ENCODE measurements at regions not wholly inside any gene's neighbourhood (a gene's known extent, or its start where the extent isn't known, plus 50 kb on each side); places are given as distances from the start of the nearest gene placed in this dataset.

DNA sequence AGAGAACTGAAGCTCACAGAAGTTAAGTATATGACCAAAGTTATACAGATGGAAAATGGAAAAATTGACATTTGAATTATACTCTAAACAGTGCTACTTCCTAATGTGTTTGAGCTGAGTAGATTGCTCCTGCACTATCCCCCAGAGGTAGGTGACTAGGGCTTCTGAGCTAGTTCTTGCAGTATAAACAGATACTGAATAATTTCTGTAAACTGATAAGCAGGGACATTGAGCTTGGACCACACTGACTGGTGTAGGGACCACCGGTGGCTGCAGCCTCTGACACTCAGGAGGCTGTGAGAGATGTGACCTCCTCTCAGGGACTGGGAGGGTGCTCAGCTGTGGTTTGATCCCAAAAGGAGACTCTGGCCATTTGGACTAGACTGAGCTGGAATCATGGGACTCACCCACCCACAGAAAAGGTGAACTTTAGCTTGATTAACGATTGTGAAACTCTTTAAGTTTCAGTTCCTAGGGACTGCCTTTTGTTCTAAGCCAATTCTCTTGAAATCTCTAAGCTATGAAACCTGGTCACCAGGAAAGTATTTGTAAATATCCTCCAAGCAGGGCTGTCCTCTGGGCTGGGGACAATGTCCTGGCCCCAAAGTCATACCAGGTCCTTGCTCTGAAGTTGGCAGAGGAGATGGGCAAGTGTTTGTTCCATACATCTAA lies 291.5 kb downstream of the SEC61B start:
- H3K23ac ChIP-seq (ENCODE audit: low read length in 2 of 2), result no peak overlapping the region
- no peak overlapping the region for H3K27ac ChIP-seq (ENCODE audit: low read length, poor library complexity, severe bottlenecking)
- WGBS, result 98% methylated on average over 2 of the region's 2 CpGs
- H3K4me1 ChIP-seq (ENCODE audit: control insufficient read depth, insufficient read depth, low read depth, low read length), result no peaks in the 10 kb centered on the region
- no peak overlapping the region for H3K18ac ChIP-seq (ENCODE audit: low read depth in 1 of 2, low read length in 2 of 2)
- no peak overlapping the region for H2BK12ac ChIP-seq (ENCODE audit: low read length in 2 of 2)
- H3K14ac ChIP-seq (ENCODE audit: low read length in 2 of 2), result no peak overlapping the region
- no peak overlapping the region for H2BK120ac ChIP-seq (ENCODE audit: low read depth, low read length)
- no peaks in the 10 kb centered on the region for H3K36me3 ChIP-seq (ENCODE audit: control insufficient read depth in 1 of 2, insufficient read depth in 2 of 2, low read depth in 1 of 2, low read length in 2 of 2)
- H3K9me3 ChIP-seq (ENCODE audit: control insufficient read depth, low read length), result no peaks in the 10 kb centered on the region
- H2BK5ac ChIP-seq (ENCODE audit: low read depth, low read length, poor library complexity, severe bottlenecking), result no peak overlapping the region
- H4K91ac ChIP-seq (ENCODE audit: low read length), result no peak overlapping the region
- no peak overlapping the region for H2BK15ac ChIP-seq (ENCODE audit: low read depth, poor library complexity, severe bottlenecking)
- H3K4me3 ChIP-seq (ENCODE audit: insufficient read depth in 1 of 2, low read depth in 1 of 2, low read length in 2 of 2), result no peak overlapping the region
- H3K27me3 ChIP-seq (ENCODE audit: control insufficient read depth in 1 of 2, insufficient read depth in 1 of 2, low read length in 2 of 2), result no peaks in the 10 kb centered on the region
- H3K4ac ChIP-seq (ENCODE audit: low read depth in 1 of 2, low read length in 2 of 2), result no peak overlapping the region
- no peak for DNase-seq
- no peak overlapping the region for H2AFZ ChIP-seq (ENCODE audit: low read depth, low read length)
- no peak overlapping the region for H4K8ac ChIP-seq (ENCODE audit: low read length)
- no peak overlapping the region for H3K4me2 ChIP-seq (ENCODE audit: low read length, poor library complexity, severe bottlenecking)
- no peak overlapping the region for H2AK5ac ChIP-seq (ENCODE audit: low read length, severe bottlenecking)
- no peaks in the 10 kb centered on the region for H3K79me1 ChIP-seq (replicated peaks; ENCODE audit: low read length, poor library complexity, severe bottlenecking)
- H3K9ac ChIP-seq (ENCODE audit: low read length), result no peak overlapping the region

DNA sequence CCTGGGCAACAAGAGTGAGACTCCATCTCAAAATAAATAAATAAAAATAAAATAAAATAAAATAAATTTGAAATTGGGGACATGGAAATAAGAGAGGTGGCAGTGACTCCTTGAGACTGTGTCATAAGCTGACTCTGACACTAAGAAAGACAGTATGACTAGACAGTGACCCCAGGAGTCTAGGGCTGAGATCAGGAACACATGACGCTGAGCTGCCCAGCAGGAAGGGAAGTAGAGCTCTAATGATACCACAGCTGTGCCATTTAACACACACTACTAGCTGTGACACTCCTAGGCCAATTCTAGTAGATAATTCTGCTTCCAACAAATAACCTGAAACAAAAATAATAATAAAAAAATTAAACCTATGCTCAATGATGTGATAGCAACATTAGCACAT lies 293.0 kb downstream of the SEC61B start:
- Histone ChIP-seq H2BK5ac (ENCODE audit: low read depth, low read length, poor library complexity, severe bottlenecking) (no peak overlapping the region), H2BK120ac (ENCODE audit: low read depth, low read length) (no peak overlapping the region), H3K9me3 (ENCODE audit: control insufficient read depth, low read length) (no peaks in the 10 kb centered on the region), H3K18ac (ENCODE audit: low read depth in 1 of 2, low read length in 2 of 2) (no peak overlapping the region), H2BK15ac (ENCODE audit: low read depth, poor library complexity, severe bottlenecking) (no peak overlapping the region), H3K23ac (ENCODE audit: low read length in 2 of 2) (no peak overlapping the region), H3K27me3 (ENCODE audit: control insufficient read depth in 1 of 2, insufficient read depth in 1 of 2, low read length in 2 of 2) (no peaks in the 10 kb centered on the region), H3K27ac (ENCODE audit: low read length, poor library complexity, severe bottlenecking) (no peak overlapping the region), H3K4me3 (ENCODE audit: insufficient read depth in 1 of 2, low read depth in 1 of 2, low read length in 2 of 2) (no peak overlapping the region), H3K4ac (ENCODE audit: low read depth in 1 of 2, low read length in 2 of 2) (no peak overlapping the region), H4K91ac (ENCODE audit: low read length) (no peak overlapping the region), H3K9ac (ENCODE audit: low read length) (no peak overlapping the region), H2BK12ac (ENCODE audit: low read length in 2 of 2) (no peak overlapping the region), H2AFZ (ENCODE audit: low read depth, low read length) (no peak overlapping the region), H4K8ac (ENCODE audit: low read length) (no peak overlapping the region), H3K79me1 (replicated peaks; ENCODE audit: low read length, poor library complexity, severe bottlenecking) (no peaks in the 10 kb centered on the region), H3K4me2 (ENCODE audit: low read length, poor library complexity, severe bottlenecking) (no peak overlapping the region), H3K36me3 (ENCODE audit: control insufficient read depth in 1 of 2, insufficient read depth in 2 of 2, low read depth in 1 of 2, low read length in 2 of 2) (no peaks in the 10 kb centered on the region), H3K4me1 (ENCODE audit: control insufficient read depth, insufficient read depth, low read depth, low read length) (no peaks in the 10 kb centered on the region), H3K14ac (ENCODE audit: low read length in 2 of 2) (no peak overlapping the region), H2AK5ac (ENCODE audit: low read length, severe bottlenecking) (no peak overlapping the region)
- no peak for DNase-seq
- WGBS, result 86% methylated on average over 1 of the region's 1 CpG

DNA sequence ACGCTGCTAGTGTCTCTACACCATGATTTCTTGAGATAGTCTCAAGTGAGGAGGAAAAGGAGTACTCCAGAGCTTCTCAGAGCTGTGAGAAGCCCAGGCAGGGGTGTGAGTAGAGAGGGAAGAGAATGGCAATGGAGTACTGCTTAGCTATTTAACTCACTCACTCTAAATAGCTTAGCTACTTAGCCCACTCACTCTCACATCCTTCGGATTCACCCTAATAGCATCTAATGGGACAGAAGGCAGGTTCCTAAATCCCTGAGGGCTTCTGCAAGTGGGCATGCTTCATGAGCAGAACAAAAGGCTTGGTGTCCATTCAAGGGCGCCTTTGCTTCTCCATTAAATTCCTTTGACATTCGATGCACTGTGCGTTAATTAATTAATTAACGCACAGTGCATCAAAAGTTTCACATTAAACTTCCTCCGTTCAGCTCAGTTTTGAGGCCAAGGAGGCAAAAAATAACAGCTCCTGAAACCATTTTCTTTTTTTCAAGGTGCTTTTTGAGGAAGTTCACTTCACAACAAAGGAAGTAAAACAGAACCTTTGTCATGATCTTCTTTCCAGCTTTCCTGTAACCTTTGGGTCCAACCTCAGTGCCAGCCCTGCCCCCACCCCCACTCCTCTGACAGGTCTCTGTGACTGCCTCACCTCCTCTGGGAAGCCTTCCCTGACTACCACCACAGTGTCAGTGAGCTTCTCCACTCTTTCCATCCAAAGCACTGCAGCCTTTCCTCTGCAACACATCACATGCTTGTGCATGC lies 294.0 kb downstream of the SEC61B start:
- H3K4me2 ChIP-seq (ENCODE audit: low read length, poor library complexity, severe bottlenecking), result no peak overlapping the region
- H3K9ac ChIP-seq (ENCODE audit: low read length), result no peak overlapping the region
- no peak overlapping the region for H2AFZ ChIP-seq (ENCODE audit: low read depth, low read length)
- H2BK5ac ChIP-seq (ENCODE audit: low read depth, low read length, poor library complexity, severe bottlenecking), result no peak overlapping the region
- H3K4me1 ChIP-seq (ENCODE audit: control insufficient read depth, insufficient read depth, low read depth, low read length), result no peaks in the 10 kb centered on the region
- no peak overlapping the region for H3K18ac ChIP-seq (ENCODE audit: low read depth in 1 of 2, low read length in 2 of 2)
- no peak overlapping the region for H4K91ac ChIP-seq (ENCODE audit: low read length)
- no peak overlapping the region for H3K4me3 ChIP-seq (ENCODE audit: insufficient read depth in 1 of 2, low read depth in 1 of 2, low read length in 2 of 2)
- H3K36me3 ChIP-seq (ENCODE audit: control insufficient read depth in 1 of 2, insufficient read depth in 2 of 2, low read depth in 1 of 2, low read length in 2 of 2), result no peaks in the 10 kb centered on the region
- no peaks in the 10 kb centered on the region for H3K27me3 ChIP-seq (ENCODE audit: control insufficient read depth in 1 of 2, insufficient read depth in 1 of 2, low read length in 2 of 2)
- H3K9me3 ChIP-seq (ENCODE audit: control insufficient read depth, low read length), result no peaks in the 10 kb centered on the region
- H2BK12ac ChIP-seq (ENCODE audit: low read length in 2 of 2), result no peak overlapping the region
- H3K27ac ChIP-seq (ENCODE audit: low read length, poor library complexity, severe bottlenecking), result no peak overlapping the region
- no peak overlapping the region for H2BK120ac ChIP-seq (ENCODE audit: low read depth, low read length)
- no peak overlapping the region for H3K4ac ChIP-seq (ENCODE audit: low read depth in 1 of 2, low read length in 2 of 2)
- no peak overlapping the region for H3K23ac ChIP-seq (ENCODE audit: low read length in 2 of 2)
- H3K14ac ChIP-seq (ENCODE audit: low read length in 2 of 2), result no peak overlapping the region
- H3K79me1 ChIP-seq (replicated peaks; ENCODE audit: low read length, poor library complexity, severe bottlenecking), result no peaks in the 10 kb centered on the region
- no peak overlapping the region for H2AK5ac ChIP-seq (ENCODE audit: low read length, severe bottlenecking)
- H4K8ac ChIP-seq (ENCODE audit: low read length), result no peak overlapping the region
- H2BK15ac ChIP-seq (ENCODE audit: low read depth, poor library complexity, severe bottlenecking), result no peak overlapping the region
- WGBS, result 97% methylated on average over 7 of the region's 7 CpGs
- no peak for DNase-seq

DNA sequence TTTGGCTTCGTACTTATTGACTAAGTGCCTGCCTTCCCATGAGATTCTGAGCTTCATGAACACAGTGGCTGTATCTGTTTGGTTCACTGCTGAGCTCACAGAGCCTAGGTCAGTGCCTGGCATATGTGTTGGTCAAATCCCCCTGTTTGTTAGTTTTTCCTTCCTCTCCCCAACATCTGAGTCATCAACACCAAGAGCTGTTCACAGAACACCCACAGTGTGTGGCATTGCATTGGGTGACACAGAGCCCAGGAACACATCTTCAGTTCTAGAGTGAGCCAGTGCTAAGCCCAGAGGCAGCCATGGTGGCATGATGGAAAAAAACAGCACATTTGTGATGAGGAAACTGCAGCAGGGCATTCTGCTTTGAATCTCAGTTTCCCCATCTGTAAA lies 294.6 kb downstream of the SEC61B start:
- Histone ChIP-seq H3K14ac (ENCODE audit: low read length in 2 of 2) (no peak overlapping the region), H3K23ac (ENCODE audit: low read length in 2 of 2) (no peak overlapping the region), H2BK15ac (ENCODE audit: low read depth, poor library complexity, severe bottlenecking) (no peak overlapping the region), H3K79me1 (replicated peaks; ENCODE audit: low read length, poor library complexity, severe bottlenecking) (no peaks in the 10 kb centered on the region), H3K4me1 (ENCODE audit: control insufficient read depth, insufficient read depth, low read depth, low read length) (no peaks in the 10 kb centered on the region), H2AK5ac (ENCODE audit: low read length, severe bottlenecking) (no peak overlapping the region), H4K91ac (ENCODE audit: low read length) (no peak overlapping the region), H3K27me3 (ENCODE audit: control insufficient read depth in 1 of 2, insufficient read depth in 1 of 2, low read length in 2 of 2) (no peaks in the 10 kb centered on the region), H3K18ac (ENCODE audit: low read depth in 1 of 2, low read length in 2 of 2) (no peak overlapping the region), H3K36me3 (ENCODE audit: control insufficient read depth in 1 of 2, insufficient read depth in 2 of 2, low read depth in 1 of 2, low read length in 2 of 2) (no peaks in the 10 kb centered on the region), H3K4ac (ENCODE audit: low read depth in 1 of 2, low read length in 2 of 2) (no peak overlapping the region), H2AFZ (ENCODE audit: low read depth, low read length) (no peak overlapping the region), H4K8ac (ENCODE audit: low read length) (no peak overlapping the region), H3K4me3 (ENCODE audit: insufficient read depth in 1 of 2, low read depth in 1 of 2, low read length in 2 of 2) (no peak overlapping the region), H3K9ac (ENCODE audit: low read length) (no peak overlapping the region), H2BK5ac (ENCODE audit: low read depth, low read length, poor library complexity, severe bottlenecking) (no peak overlapping the region), H2BK12ac (ENCODE audit: low read length in 2 of 2) (no peak overlapping the region), H3K9me3 (ENCODE audit: control insufficient read depth, low read length) (no peaks in the 10 kb centered on the region), H3K27ac (ENCODE audit: low read length, poor library complexity, severe bottlenecking) (no peak overlapping the region), H2BK120ac (ENCODE audit: low read depth, low read length) (no peak overlapping the region), H3K4me2 (ENCODE audit: low read length, poor library complexity, severe bottlenecking) (no peak overlapping the region)
- peak; percentile 4 for DNase-seq
- WGBS, result 87% methylated on average over 1 of the region's 1 CpG

All from mesenchymal stem cell (in vitro differentiated cells and primary cell).